ENCODE measurements at regions not wholly inside any gene's neighbourhood (a gene's known extent, or its start where the extent isn't known, plus 50 kb on each side); places are given as distances from the start of the nearest gene placed in this dataset.
"Not testable (repeated sequence)": the region's sequence is repeated elsewhere in the genome, so short reads cannot be mapped to it uniquely, and the experiment has no call there.

DNA sequence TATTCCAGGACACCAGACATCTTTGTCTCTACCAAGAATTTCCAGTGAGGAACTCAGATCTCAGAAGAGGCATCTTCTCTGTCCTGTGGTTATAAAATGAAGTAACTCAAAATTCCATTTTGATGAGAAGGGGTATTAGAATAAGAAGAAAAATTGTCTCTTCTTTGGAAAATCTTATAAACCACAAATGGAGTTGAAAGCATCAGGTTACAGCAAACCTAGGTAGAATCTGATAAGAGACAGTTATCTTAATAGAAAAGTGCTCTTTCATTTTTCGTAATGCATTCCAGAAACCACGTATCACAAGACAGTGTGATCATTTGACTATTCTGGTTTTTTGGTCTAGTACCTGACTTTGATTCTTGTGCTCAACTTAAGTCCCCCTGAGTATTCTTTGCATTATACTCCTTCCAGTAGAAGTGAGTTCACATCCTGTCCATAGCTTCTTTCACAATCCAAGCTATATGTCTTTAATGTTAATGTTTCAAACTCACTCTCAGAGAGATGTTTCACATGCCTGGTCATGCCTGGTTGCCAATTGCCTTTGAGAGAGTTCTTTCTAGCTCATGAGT, 120.9 kb upstream of the PRDX6 start:
- DNase-seq (ENCODE audit: low read depth, low spot score) = no peak
- no peak overlapping the region for H3K4me3 ChIP-seq (ENCODE audit: low read depth, low read length)
- in situ Hi-C loops (cut with HindIII; ENCODE audit: low sequenced_read_pairs) = no loop called here
- TF ChIP-seq, protein P1, sequence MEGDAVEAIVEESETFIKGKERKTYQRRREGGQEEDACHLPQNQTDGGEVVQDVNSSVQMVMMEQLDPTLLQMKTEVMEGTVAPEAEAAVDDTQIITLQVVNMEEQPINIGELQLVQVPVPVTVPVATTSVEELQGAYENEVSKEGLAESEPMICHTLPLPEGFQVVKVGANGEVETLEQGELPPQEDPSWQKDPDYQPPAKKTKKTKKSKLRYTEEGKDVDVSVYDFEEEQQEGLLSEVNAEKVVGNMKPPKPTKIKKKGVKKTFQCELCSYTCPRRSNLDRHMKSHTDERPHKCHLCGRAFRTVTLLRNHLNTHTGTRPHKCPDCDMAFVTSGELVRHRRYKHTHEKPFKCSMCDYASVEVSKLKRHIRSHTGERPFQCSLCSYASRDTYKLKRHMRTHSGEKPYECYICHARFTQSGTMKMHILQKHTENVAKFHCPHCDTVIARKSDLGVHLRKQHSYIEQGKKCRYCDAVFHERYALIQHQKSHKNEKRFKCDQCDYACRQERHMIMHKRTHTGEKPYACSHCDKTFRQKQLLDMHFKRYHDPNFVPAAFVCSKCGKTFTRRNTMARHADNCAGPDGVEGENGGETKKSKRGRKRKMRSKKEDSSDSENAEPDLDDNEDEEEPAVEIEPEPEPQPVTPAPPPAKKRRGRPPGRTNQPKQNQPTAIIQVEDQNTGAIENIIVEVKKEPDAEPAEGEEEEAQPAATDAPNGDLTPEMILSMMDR (IDR thresholded peaks at IDR 0.05; ENCODE audit: low read depth, low read length) = no peak

DNA sequence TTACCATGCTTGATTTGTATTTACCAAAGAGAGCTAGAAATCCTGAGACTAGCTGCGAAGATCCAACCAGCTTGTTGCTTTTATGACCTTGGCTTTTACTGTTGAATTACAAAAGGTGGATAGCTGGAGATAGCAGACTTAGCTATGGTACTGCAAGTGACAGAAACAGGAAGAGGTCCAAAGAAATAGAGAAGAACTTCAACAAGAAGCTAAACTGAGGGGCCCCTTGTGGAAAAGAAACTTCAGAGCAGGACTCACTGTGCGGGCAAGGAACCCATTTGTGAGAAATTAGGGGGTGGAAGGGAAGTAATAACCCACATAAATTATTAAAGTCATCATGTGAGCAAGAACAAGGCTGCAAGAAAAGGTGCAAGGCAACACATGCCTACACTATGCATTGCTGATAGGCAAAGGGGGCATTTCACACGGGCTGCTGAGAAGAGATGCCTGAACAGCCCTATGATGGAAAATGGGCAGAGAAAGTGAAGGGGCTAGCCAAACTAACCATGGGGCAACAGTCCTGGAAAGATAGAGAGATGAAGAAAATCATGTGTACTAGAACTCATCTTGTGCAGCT, 116.6 kb upstream of the PRDX6 start:
- H3K4me3 ChIP-seq (ENCODE audit: low read depth, low read length) = no peak overlapping the region
- TF ChIP-seq, protein P1 (IDR thresholded peaks at IDR 0.05; ENCODE audit: low read depth, low read length) = no peak
- in situ Hi-C loops (cut with HindIII; ENCODE audit: low sequenced_read_pairs) = no loop called here
- no peak for DNase-seq (ENCODE audit: low read depth, low spot score)

DNA sequence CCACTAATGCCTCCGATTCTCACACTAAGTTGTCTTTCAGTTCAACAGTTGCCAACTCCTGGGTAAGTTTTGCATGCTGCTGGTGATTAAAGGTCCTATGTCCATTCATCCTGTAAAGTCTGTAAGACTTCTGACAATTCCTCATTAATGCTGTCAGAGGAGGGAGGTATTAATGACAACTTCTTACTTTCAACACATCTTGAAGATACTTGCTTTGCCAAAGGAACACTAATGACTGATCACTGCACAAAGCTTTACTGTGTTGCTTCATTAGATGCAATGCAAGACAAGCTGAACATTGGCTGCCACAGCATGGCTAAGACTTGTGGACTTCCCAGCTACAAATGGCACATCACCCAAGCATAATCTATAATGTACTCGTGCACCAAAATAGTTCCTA, 114.6 kb upstream of the PRDX6 start:
- DNase-seq (ENCODE audit: low read depth, low spot score) = no peak
- in situ Hi-C loops (cut with HindIII; ENCODE audit: low sequenced_read_pairs) = no loop called here
- no peak overlapping the region for H3K4me3 ChIP-seq (ENCODE audit: low read depth, low read length)
- TF ChIP-seq, protein P1 (IDR thresholded peaks at IDR 0.05; ENCODE audit: low read depth, low read length) = no peak

DNA sequence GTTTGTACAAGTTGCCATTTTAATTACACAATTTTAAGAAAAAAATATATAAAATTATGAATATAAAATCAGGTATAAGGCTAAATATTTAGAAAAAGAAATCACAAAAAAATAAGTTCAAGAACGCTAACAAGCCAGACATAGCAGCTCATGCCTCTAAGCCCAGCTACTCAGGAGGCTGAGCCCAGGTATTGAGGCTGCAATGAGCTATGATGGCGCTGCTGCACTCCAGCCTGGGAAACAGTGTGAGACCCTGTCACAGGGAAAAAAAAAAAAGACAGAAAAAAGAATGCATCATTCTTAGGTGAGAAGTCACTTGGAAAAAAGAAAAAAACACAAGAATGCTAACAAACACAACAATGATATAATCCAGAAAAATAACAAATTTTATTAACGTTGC, 112.3 kb upstream of the PRDX6 start:
- H3K4me3 ChIP-seq (ENCODE audit: low read depth, low read length) = no peak overlapping the region
- no peak for DNase-seq (ENCODE audit: low read depth, low spot score)
- TF ChIP-seq, protein P1 (IDR thresholded peaks at IDR 0.05; ENCODE audit: low read depth, low read length) = no peak
- in situ Hi-C loops (cut with HindIII; ENCODE audit: low sequenced_read_pairs) = no loop called here

DNA sequence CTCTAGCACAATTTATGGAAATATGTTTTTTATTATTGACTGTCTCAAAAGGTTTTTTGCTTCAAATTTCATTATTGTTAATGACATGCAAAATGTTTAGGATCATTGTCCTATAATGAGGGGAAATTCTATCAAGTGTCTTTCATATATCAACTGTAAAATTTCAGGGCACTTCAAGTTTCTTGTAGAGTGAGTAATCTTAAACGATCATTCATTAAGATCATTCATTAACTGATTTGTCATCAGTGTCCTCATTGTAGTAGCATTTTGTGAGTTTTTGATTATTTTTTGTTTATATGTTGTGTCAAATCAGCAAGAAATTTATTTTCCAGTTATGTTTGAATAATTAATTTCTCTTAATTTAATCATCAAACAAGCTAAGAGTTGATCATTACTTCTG, 111.8 kb upstream of the PRDX6 start:
- in situ Hi-C loops (cut with HindIII; ENCODE audit: low sequenced_read_pairs) = no loop called here
- no peak overlapping the region for H3K4me3 ChIP-seq (ENCODE audit: low read depth, low read length)
- TF ChIP-seq, protein P1 (IDR thresholded peaks at IDR 0.05; ENCODE audit: low read depth, low read length) = no peak
- DNase-seq (ENCODE audit: low read depth, low spot score) = no peak

DNA sequence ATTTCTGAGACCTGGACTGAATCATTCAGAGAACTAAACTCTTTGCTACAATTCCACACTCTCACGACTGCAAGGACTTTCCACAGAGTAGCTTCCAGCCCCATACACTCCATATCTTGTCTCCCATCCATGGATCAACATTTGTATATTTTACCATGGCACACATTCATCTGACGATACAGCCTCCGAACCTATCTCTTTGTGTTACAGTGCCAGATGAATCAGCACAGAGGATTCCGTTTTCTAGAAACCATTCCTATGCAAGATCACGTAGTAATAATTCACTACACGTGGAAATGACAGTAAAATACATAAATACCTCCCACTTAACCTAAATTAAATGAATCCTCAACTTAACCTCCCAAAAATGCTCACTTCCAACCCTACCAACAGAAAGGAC, 110.0 kb upstream of the PRDX6 start:
- TF ChIP-seq, protein P1 (IDR thresholded peaks at IDR 0.05; ENCODE audit: low read depth, low read length) = no peak
- no peak for DNase-seq (ENCODE audit: low read depth, low spot score)
- H3K4me3 ChIP-seq (ENCODE audit: low read depth, low read length) = no peak overlapping the region
- in situ Hi-C loops (cut with HindIII; ENCODE audit: low sequenced_read_pairs) = no loop called here

DNA sequence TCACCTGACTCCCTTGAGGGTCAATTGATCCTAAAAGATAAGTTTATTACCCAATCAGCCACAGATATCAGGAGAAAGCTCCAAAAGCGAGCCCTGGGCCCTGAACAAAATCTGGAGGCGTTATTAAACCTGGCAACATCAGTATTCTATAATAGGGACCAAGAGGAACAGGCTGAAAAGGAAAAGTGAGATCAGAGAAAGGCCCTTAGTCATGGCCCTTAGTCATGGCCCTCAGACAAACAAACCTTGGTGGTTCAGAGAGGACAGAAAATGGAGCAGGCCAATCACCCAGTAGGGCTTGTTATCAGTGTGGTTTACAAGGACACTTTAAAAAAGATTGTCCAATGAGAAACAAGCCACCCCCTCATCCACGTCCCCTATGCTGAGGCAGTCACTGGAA, 106.5 kb upstream of the PRDX6 start:
- in situ Hi-C loops (cut with HindIII; ENCODE audit: low sequenced_read_pairs); H3K4me3 ChIP-seq (ENCODE audit: low read depth, low read length): not testable (repeated sequence)

DNA sequence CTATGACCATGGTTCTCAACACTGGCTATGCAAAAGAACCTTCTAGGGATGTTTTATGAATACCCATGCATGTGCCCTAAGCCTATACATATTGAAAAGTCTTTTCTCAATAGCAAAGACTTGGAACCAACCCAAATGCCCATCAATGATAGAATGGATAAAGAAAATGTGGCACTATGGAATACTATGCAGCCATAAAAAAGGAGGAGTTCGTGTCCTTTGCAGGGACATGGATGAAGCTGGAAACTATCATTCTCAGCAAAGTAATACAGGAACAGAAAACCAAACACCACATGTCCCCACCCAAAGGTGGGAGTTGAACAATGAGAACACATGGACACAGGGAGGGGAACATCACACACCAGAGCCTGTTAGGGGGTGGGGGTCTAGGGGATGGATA, 101.1 kb upstream of the PRDX6 start:
- DNase-seq (ENCODE audit: low read depth, low spot score); H3K4me3 ChIP-seq (ENCODE audit: low read depth, low read length); in situ Hi-C loops (cut with HindIII; ENCODE audit: low sequenced_read_pairs): not testable (repeated sequence)

More for the DNA sequence above, 106.5 kb upstream of the PRDX6 start:
- not testable (repeated sequence) for DNase-seq (ENCODE audit: low read depth, low spot score)
